GM04503 (cell line): ENCODE measurements at regions not wholly inside any gene's neighbourhood (a gene's known extent, or its start where the extent isn't known, plus 50 kb on each side); places are given as distances from the start of the nearest gene placed in this dataset.
"Not testable (repeated sequence)": the region's sequence is repeated elsewhere in the genome, so short reads cannot be mapped to it uniquely, and the experiment has no call there.

ENCODE experiments used
- DNase-seq: peaks from one replicate; pipeline ENCODE4 v3.0.0-alpha.2; 2012; ENCODE audit warnings: low read depth

- no peak for DNase-seq
These were observed 1169.0 kb downstream of the DIAPH3 start for GRCh38 chr13:58994777-58995176.

- DNase-seq = no peak
These were observed 1165.0 kb downstream of the DIAPH3 start for GRCh38 chr13:58998716-58999115.

GRCh38 chr13:58999851-59000250 is 1163.9 kb downstream of the DIAPH3 start:
- no peak for DNase-seq

- no peak for DNase-seq
These were observed 1163.0 kb downstream of the DIAPH3 start for GRCh38 chr13:59000770-59001169.

- DNase-seq = no peak
These were observed 1151.0 kb downstream of the DIAPH3 start for GRCh38 chr13:59012731-59013130.

GRCh38 chr13:59016250-59016649 is 1147.5 kb downstream of the DIAPH3 start:
- no peak for DNase-seq

- DNase-seq = no peak
These were observed 1139.3 kb downstream of the DIAPH3 start for GRCh38 chr13:59024434-59024833.

GRCh38 chr13:59034198-59034597 is 1129.5 kb downstream of the DIAPH3 start:
- DNase-seq = no peak

- DNase-seq = no peak
These were observed 1124.9 kb downstream of the DIAPH3 start for GRCh38 chr13:59038824-59039223.

- no peak for DNase-seq
These were observed 1120.7 kb downstream of the DIAPH3 start for GRCh38 chr13:59043016-59043415.

GRCh38 chr13:59047546-59047945 is 1116.2 kb downstream of the DIAPH3 start:
- no peak for DNase-seq

GRCh38 chr13:59061621-59062020 is 1102.1 kb downstream of the DIAPH3 start:
- no peak for DNase-seq

- DNase-seq = no peak
These were observed 1099.7 kb downstream of the DIAPH3 start for GRCh38 chr13:59064042-59064441.

- not testable (repeated sequence) for DNase-seq
These were observed 1087.3 kb downstream of the DIAPH3 start for GRCh38 chr13:59076386-59076785.

- DNase-seq = no peak
These were observed 1077.6 kb downstream of the DIAPH3 start for GRCh38 chr13:59086147-59086546.

- no peak for DNase-seq
These were observed 1075.0 kb downstream of the DIAPH3 start for GRCh38 chr13:59088716-59089115.

GRCh38 chr13:59094181-59094580 is 1069.5 kb downstream of the DIAPH3 start:
- DNase-seq = no peak

GRCh38 chr13:59099182-59099974 is 1064.3 kb downstream of the DIAPH3 start:
- no peak for DNase-seq

GRCh38 chr13:59103004-59103768 is 1060.5 kb downstream of the DIAPH3 start:
- DNase-seq = no peak

- no peak for DNase-seq
These were observed 1052.0 kb downstream of the DIAPH3 start for GRCh38 chr13:59111751-59112171.

GRCh38 chr13:59112221-59112718 is 1051.5 kb downstream of the DIAPH3 start:
- DNase-seq = no peak

- no peak for DNase-seq
These were observed 1044.3 kb downstream of the DIAPH3 start for GRCh38 chr13:59119475-59119874.

- no peak for DNase-seq
These were observed 1043.4 kb downstream of the DIAPH3 start for GRCh38 chr13:59120297-59120843.
